DMS53 treated with DMSO at 0.1 percent for 48 hours (cell line): ENCODE measurements at regions not wholly inside any gene's neighbourhood (a gene's known extent, or its start where the extent isn't known, plus 50 kb on each side); places are given as distances from the start of the nearest gene placed in this dataset.
A peak's percentile ranks its signal among the peaks of the same experiment; 100 is the strongest.

ENCODE experiments used
- DNase-seq: peaks from one replicate; lab custom pipeline; 2025; ENCODE audit not compliant: unreplicated experiment; lab: John Stamatoyannopoulos, UW

- DNase-seq: no peak
Measured at GRCh38 chr1:157194731-157195520, 56.7 kb upstream of the ETV3 start.

- DNase-seq: peak; percentile 81
Measured at GRCh38 chr1:157193702-157194391, 55.7 kb upstream of the ETV3 start.

- DNase-seq: no peak
Measured at GRCh38 chr1:157193219-157193618, 55.0 kb upstream of the ETV3 start.

GRCh38 chr1:157189986-157190982 lies 52.1 kb upstream of the ETV3 start:
- no peak for DNase-seq

- DNase-seq: no peak
Measured at GRCh38 chr1:157189096-157189495, 50.9 kb upstream of the ETV3 start.
